ENCODE measurements at regions not wholly inside any gene's neighbourhood (a gene's known extent, or its start where the extent isn't known, plus 50 kb on each side); places are given as distances from the start of the nearest gene placed in this dataset.

DNA sequence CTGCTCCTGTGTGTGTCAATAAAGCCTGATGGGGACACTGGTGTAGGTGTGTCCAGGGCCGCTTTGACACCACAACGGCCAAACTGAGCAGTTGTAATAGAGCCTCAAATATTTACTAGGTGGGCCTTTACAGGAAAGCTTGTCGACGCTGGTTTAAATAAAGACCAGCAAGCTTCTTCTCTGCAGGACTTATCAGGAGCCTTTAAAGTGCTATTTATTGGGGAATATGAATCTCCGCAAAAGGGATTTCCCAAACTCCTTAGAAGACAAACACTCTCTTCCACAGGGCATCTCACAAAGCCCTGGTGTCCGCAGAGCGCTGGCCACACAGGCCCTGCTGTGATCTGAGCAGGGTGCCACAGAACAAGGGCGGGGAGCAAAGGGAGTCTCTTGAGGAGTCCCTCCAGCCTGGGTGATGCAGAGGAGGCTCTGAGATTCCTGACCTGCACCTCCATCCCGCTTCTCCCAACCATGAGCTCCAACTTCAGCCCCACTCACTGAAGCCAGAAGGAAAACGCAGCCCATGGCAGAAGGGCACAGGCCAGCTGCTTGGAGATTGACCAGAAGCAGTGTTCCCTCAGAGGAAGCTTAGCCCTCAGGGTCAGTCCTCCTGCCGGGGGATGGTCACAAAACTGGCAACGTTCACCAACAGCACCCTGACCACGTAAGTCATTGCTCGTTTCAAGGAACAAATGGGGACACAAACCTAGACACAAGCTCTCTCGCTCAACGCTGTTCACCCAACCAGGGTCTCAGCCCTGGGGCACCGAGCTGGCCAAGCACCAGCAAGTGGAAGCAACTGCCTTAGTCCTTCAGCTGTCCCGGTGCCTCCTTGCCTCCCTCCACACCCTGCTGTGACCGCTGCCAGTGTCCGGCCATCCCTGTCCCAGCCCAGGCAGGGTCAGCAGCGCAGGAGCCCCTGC lies 129.5 kb downstream of the OAT start:
- Mint-ChIP-seq H3K9me3 (ENCODE audit: low read depth) (no peaks in the 10 kb centered on the region), H3K4me3 (ENCODE audit: low read depth) (no peak overlapping the region), H3K4me1 (ENCODE audit: low read depth) (no peaks in the 10 kb centered on the region), H3K27me3 (peaks cover 4% of the 10 kb centered on the region), H3K27ac (no peak overlapping the region), H3K36me3 (ENCODE audit: insufficient read depth) (no peaks in the 10 kb centered on the region)
- no peak for DNase-seq (ENCODE audit: low spot score, unreplicated experiment)
- TF ChIP-seq CTCF (IDR thresholded peaks at IDR 0.05; ENCODE audit: unreplicated experiment) = no peak

GRCh38 chr10:124288486-124288885 lies 130.2 kb downstream of the OAT start:
- Mint-ChIP-seq H3K4me3 (ENCODE audit: low read depth) (no peak overlapping the region), H3K36me3 (ENCODE audit: insufficient read depth) (no peaks in the 10 kb centered on the region), H3K27me3 (peaks cover 4% of the 10 kb centered on the region), H3K9me3 (ENCODE audit: low read depth) (no peaks in the 10 kb centered on the region), H3K4me1 (ENCODE audit: low read depth) (no peaks in the 10 kb centered on the region), H3K27ac (no peak overlapping the region)
- no peak for DNase-seq (ENCODE audit: low spot score, unreplicated experiment)
- no peak for TF ChIP-seq CTCF (IDR thresholded peaks at IDR 0.05; ENCODE audit: unreplicated experiment)

- DNase-seq (ENCODE audit: low spot score, unreplicated experiment) = no peak
- no peaks in the 10 kb centered on the region for H3K9me3 Mint-ChIP-seq (ENCODE audit: low read depth)
- no peak for TF ChIP-seq CTCF (IDR thresholded peaks at IDR 0.05; ENCODE audit: unreplicated experiment)
- H3K4me3 Mint-ChIP-seq (ENCODE audit: low read depth) = no peak overlapping the region
- H3K27ac Mint-ChIP-seq = no peak overlapping the region
- no peaks in the 10 kb centered on the region for H3K36me3 Mint-ChIP-seq (ENCODE audit: insufficient read depth)
- H3K4me1 Mint-ChIP-seq (ENCODE audit: low read depth) = no peaks in the 10 kb centered on the region
- H3K27me3 Mint-ChIP-seq = peaks cover 4% of the 10 kb centered on the region
Measured at GRCh38 chr10:124287791-124288190, 130.9 kb downstream of the OAT start.

GRCh38 chr10:124287071-124287685 lies 131.5 kb downstream of the OAT start:
- no peak for TF ChIP-seq CTCF (IDR thresholded peaks at IDR 0.05; ENCODE audit: unreplicated experiment)

GRCh38 chr10:124286621-124287020 lies 132.1 kb downstream of the OAT start:
- TF ChIP-seq CTCF (IDR thresholded peaks at IDR 0.05; ENCODE audit: unreplicated experiment) = no peak
- Mint-ChIP-seq H3K4me1 (ENCODE audit: low read depth) (no peaks in the 10 kb centered on the region), H3K36me3 (ENCODE audit: insufficient read depth) (no peaks in the 10 kb centered on the region), H3K9me3 (ENCODE audit: low read depth) (no peaks in the 10 kb centered on the region), H3K27me3 (peaks cover 4% of the 10 kb centered on the region), H3K4me3 (ENCODE audit: low read depth) (no peak overlapping the region), H3K27ac (no peak overlapping the region)
- no peak for DNase-seq (ENCODE audit: low spot score, unreplicated experiment)

More at GRCh38 chr10:124287071-124287685, 131.5 kb downstream of the OAT start:
- no peaks in the 10 kb centered on the region for H3K36me3 Mint-ChIP-seq (ENCODE audit: insufficient read depth)
- no peak overlapping the region for H3K27ac Mint-ChIP-seq
- DNase-seq (ENCODE audit: low spot score, unreplicated experiment) = no peak
- no peaks in the 10 kb centered on the region for H3K4me1 Mint-ChIP-seq (ENCODE audit: low read depth)
- H3K27me3 Mint-ChIP-seq = peaks cover 4% of the 10 kb centered on the region
- H3K9me3 Mint-ChIP-seq (ENCODE audit: low read depth) = no peaks in the 10 kb centered on the region
- H3K4me3 Mint-ChIP-seq (ENCODE audit: low read depth) = no peak overlapping the region
